Testis (tissue), 2 donors: ENCODE measurements at regions not wholly inside any gene's neighbourhood (a gene's known extent, or its start where the extent isn't known, plus 50 kb on each side); places are given as distances from the start of the nearest gene placed in this dataset.

ENCODE experiments used
- DNase-seq: peaks from one replicate; pipeline ENCODE4 v3.0.0-alpha.2; 2019
- H3K27ac ChIP-seq, 2 donors: fragments of 200-600 bp; sonication (generic); one replicate each; pipeline ENCODE4 v1.5.1; 2019
- H3K27me3 ChIP-seq: fragments of 200-600 bp; sonication (generic); one replicate; pipeline ENCODE4 v1.5.1; 2019
- H3K36me3 ChIP-seq: fragments of 200-600 bp; sonication (generic); one replicate; pipeline ENCODE4 v1.5.1; 2017; ENCODE audit warnings: low read depth; ENCODE audit errors: missing control alignments
- H3K4me1 ChIP-seq: fragments of 200-600 bp; sonication (generic); one replicate; pipeline ENCODE4 v1.5.1; 2019
- H3K4me3 ChIP-seq, 2 donors: fragments of 200-600 bp; sonication (generic); one replicate each; pipeline ENCODE4 v1.5.1; 2017 to 2019
- H3K9me3 ChIP-seq: fragments of 200-600 bp; sonication (generic); one replicate; pipeline ENCODE4 v1.5.1; 2017
- POLR2A ChIP-seq: fragments of 450-650 bp; IDR thresholded peaks from one replicate; pipeline ENCODE4 v1.6.1; 2017; ENCODE audit warnings: antibody characterized with exemption, mild to moderate bottlenecking, moderate library complexity
- whole genome bisulfite sequencing, 2 donors: methylation state at CpG; one replicate each; pipeline ENCODE4 v1.1.5; 2018; 5-methylcytosine and 5-hydroxymethylcytosine counted together
- intact Hi-C: fragments of 100-400 bp; cut with DNase I; formaldehyde crosslinking; loops from one replicate; pipeline ENCODE4 v1.15.1; 2023; ENCODE audit warnings: low total_unique reads
- TF ChIP-seq, protein P1 (sequence below), 3 experiments: fragments of 450-650 bp in 2 of 3; fragments of 200-600 bp in 1 of 3; sonication (generic) in 1 of 3; IDR thresholded peaks; one replicate each; pipeline ENCODE4 v1.5.1; 2016 to 2019; ENCODE audit warnings: antibody characterized with exemption in 3 of 3, mild to moderate bottlenecking in 2 of 3, moderate library complexity in 1 of 3

- TF ChIP-seq, protein P1, sequence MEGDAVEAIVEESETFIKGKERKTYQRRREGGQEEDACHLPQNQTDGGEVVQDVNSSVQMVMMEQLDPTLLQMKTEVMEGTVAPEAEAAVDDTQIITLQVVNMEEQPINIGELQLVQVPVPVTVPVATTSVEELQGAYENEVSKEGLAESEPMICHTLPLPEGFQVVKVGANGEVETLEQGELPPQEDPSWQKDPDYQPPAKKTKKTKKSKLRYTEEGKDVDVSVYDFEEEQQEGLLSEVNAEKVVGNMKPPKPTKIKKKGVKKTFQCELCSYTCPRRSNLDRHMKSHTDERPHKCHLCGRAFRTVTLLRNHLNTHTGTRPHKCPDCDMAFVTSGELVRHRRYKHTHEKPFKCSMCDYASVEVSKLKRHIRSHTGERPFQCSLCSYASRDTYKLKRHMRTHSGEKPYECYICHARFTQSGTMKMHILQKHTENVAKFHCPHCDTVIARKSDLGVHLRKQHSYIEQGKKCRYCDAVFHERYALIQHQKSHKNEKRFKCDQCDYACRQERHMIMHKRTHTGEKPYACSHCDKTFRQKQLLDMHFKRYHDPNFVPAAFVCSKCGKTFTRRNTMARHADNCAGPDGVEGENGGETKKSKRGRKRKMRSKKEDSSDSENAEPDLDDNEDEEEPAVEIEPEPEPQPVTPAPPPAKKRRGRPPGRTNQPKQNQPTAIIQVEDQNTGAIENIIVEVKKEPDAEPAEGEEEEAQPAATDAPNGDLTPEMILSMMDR (IDR thresholded peaks at IDR 0.05): no peak
- no peak for TF ChIP-seq POLR2A
- intact Hi-C loops: no loop called here
- Histone ChIP-seq H3K27me3 (no peaks in the 10 kb centered on the region), H3K4me1 (no peaks in the 10 kb centered on the region), H3K9me3 (no peaks in the 10 kb centered on the region), H3K27ac (peak overlapping the region; percentile 22 to 68), H3K36me3 (no peaks in the 10 kb centered on the region), H3K4me3 (peak overlapping the region; percentile 66 to 70)
- no peak for DNase-seq
- 0 to 1% methylated on average over 7 to 46 of the region's 46 CpGs for WGBS, 2 donors
Measured at GRCh38 chr12:54126029-54126695, 62.6 kb downstream of the SMUG1 start.

GRCh38 chr12:54126696-54127537 is 61.9 kb downstream of the SMUG1 start:
- peak overlapping the region; percentile 66 to 70 for H3K4me3 ChIP-seq
- no peaks in the 10 kb centered on the region for H3K36me3 ChIP-seq
- H3K9me3 ChIP-seq: no peaks in the 10 kb centered on the region
- intact Hi-C loops: no loop called here
- 4 to 11% methylated on average over 31 of the region's 31 CpGs for WGBS, 2 donors
- peak overlapping the region; percentile 22 to 68 for H3K27ac ChIP-seq
- H3K4me1 ChIP-seq: no peaks in the 10 kb centered on the region
- TF ChIP-seq POLR2A: no peak
- TF ChIP-seq, protein P1 (IDR thresholded peaks at IDR 0.05): no peak
- DNase-seq: peak; percentile 64
- no peaks in the 10 kb centered on the region for H3K27me3 ChIP-seq

GRCh38 chr12:54127538-54128259 is 61.1 kb downstream of the SMUG1 start:
- Histone ChIP-seq H3K4me1 (no peaks in the 10 kb centered on the region), H3K27me3 (no peaks in the 10 kb centered on the region), H3K9me3 (no peaks in the 10 kb centered on the region), H3K36me3 (no peaks in the 10 kb centered on the region), H3K27ac (peak overlapping the region; percentile 6 to 68), H3K4me3 (peak overlapping the region in 1 of 2 donors; percentile 70)
- intact Hi-C loops: no loop called here
- 58 to 74% methylated on average over 11 to 19 of the region's 19 CpGs for WGBS, 2 donors
- DNase-seq: no peak
- TF ChIP-seq, protein P1 (IDR thresholded peaks at IDR 0.05): no peak
- no peak for TF ChIP-seq POLR2A

- no peak overlapping the region for H3K27ac ChIP-seq
Measured at GRCh38 chr12:54128416-54128815, 60.4 kb downstream of the SMUG1 start.

More at GRCh38 chr12:54128416-54128815, 60.4 kb downstream of the SMUG1 start:
- no peak overlapping the region for H3K4me3 ChIP-seq
- no peaks in the 10 kb centered on the region for H3K36me3 ChIP-seq
- 78 to 84% methylated on average over 3 of the region's 3 CpGs for WGBS, 2 donors
- intact Hi-C loops: no loop called here
- H3K27me3 ChIP-seq: no peaks in the 10 kb centered on the region
- H3K4me1 ChIP-seq: no peaks in the 10 kb centered on the region
- TF ChIP-seq, protein P1 (IDR thresholded peaks at IDR 0.05): no peak
- TF ChIP-seq POLR2A: no peak
- DNase-seq: no peak
- no peaks in the 10 kb centered on the region for H3K9me3 ChIP-seq
